ENCODE measurements at regions not wholly inside any gene's neighbourhood (a gene's known extent, or its start where the extent isn't known, plus 50 kb on each side); places are given as distances from the start of the nearest gene placed in this dataset.

GRCh38 chr5:89336111-89336510 lies 453.1 kb upstream of the MEF2C start:
- peaks cover 0 to 5% (median 0%) of the 10 kb centered on the region in 5 donors for H3K4me1 ChIP-seq (ENCODE audit: control insufficient read depth in 5 of 5, insufficient read depth in 5 of 5, low read length in 5 of 5)
- 97 to 98% methylated on average over 2 of the region's 2 CpGs for WGBS, 2 donors
- no peaks in the 10 kb centered on the region for H3K9me3 ChIP-seq (ENCODE audit: control insufficient read depth in 4 of 4, insufficient read depth in 3 of 4, low read length in 3 of 4)
- no peaks in the 10 kb centered on the region for H3K36me3 ChIP-seq (ENCODE audit: control insufficient read depth in 4 of 4, insufficient read depth in 4 of 4, low read length in 4 of 4)
- H3K27ac ChIP-seq (ENCODE audit: low read depth in 1 of 2, low read length in 1 of 2): no peak overlapping the region
- no peak overlapping the region for H3K9ac ChIP-seq (ENCODE audit: insufficient read depth in 1 of 2, low read length in 2 of 2)
- TF ChIP-seq, protein P1, sequence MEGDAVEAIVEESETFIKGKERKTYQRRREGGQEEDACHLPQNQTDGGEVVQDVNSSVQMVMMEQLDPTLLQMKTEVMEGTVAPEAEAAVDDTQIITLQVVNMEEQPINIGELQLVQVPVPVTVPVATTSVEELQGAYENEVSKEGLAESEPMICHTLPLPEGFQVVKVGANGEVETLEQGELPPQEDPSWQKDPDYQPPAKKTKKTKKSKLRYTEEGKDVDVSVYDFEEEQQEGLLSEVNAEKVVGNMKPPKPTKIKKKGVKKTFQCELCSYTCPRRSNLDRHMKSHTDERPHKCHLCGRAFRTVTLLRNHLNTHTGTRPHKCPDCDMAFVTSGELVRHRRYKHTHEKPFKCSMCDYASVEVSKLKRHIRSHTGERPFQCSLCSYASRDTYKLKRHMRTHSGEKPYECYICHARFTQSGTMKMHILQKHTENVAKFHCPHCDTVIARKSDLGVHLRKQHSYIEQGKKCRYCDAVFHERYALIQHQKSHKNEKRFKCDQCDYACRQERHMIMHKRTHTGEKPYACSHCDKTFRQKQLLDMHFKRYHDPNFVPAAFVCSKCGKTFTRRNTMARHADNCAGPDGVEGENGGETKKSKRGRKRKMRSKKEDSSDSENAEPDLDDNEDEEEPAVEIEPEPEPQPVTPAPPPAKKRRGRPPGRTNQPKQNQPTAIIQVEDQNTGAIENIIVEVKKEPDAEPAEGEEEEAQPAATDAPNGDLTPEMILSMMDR (IDR thresholded peaks at IDR 0.05; ENCODE audit: control extremely low read depth, extremely low read depth): no peak
- no peaks in the 10 kb centered on the region for H3K27me3 ChIP-seq (ENCODE audit: control insufficient read depth in 3 of 3, insufficient read depth in 3 of 3, low read length in 2 of 3)
- no peak for DNase-seq
- no peak overlapping the region for H3K4me3 ChIP-seq
- no peak for ATAC-seq (ENCODE audit: insufficient read depth, low FRiP score)

DNA sequence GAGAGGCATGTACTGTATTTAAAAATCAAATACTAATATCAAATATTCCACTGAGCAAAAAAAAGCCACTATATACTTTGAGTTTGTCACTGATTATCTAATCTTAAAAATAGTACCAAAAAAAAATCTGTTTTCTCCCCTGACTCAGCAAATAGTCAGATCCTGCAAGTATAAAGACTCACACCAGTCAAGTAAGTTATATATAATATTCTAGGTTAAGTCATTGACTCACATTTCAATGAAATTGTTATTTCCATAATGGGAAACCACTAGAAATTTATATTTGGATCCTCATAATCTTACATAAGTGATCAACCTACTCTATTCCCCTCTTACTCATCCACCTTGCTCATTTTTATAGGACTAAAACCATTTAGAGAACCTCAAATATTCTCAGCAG lies 447.2 kb upstream of the MEF2C start:
- H3K27ac ChIP-seq (ENCODE audit: low read depth in 1 of 2, low read length in 1 of 2): no peak overlapping the region
- H3K4me1 ChIP-seq (ENCODE audit: control insufficient read depth in 5 of 5, insufficient read depth in 5 of 5, low read length in 5 of 5): peaks cover 0 to 4% (median 0%) of the 10 kb centered on the region in 5 donors
- ATAC-seq (ENCODE audit: insufficient read depth, low FRiP score) (no peak), DNase-seq (no peak)
- TF ChIP-seq, protein P1 (IDR thresholded peaks at IDR 0.05; ENCODE audit: control extremely low read depth, extremely low read depth): no peak
- no peak overlapping the region for H3K4me3 ChIP-seq
- H3K9ac ChIP-seq (ENCODE audit: insufficient read depth in 1 of 2, low read length in 2 of 2): no peak overlapping the region
- H3K27me3 ChIP-seq (ENCODE audit: control insufficient read depth in 3 of 3, insufficient read depth in 3 of 3, low read length in 2 of 3): no peaks in the 10 kb centered on the region
- H3K36me3 ChIP-seq (ENCODE audit: control insufficient read depth in 4 of 4, insufficient read depth in 4 of 4, low read length in 4 of 4): no peaks in the 10 kb centered on the region
- H3K9me3 ChIP-seq (ENCODE audit: control insufficient read depth in 4 of 4, insufficient read depth in 3 of 4, low read length in 3 of 4): no peaks in the 10 kb centered on the region

DNA sequence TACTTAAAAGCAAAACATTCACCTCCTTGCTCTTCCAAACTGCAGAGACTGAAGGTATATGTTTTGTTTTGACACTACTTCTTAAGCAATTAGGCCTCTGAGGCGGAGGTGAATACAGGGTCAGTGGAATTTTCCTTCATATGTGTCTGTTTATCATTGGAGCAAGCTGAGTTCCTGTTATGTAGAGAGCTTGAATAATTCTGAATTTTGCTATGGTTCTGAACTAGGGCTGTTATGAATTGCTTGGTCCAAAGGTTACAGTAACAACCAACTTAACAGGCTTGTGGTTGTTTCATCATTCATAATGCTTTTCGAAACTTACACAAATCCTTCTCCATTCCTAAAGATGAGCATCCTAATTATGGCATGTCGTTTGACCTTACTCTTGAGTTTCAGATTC lies 444.6 kb upstream of the MEF2C start:
- ATAC-seq (ENCODE audit: insufficient read depth, low FRiP score): no peak
- H3K27ac ChIP-seq (ENCODE audit: low read depth in 1 of 2, low read length in 1 of 2): no peak overlapping the region
- TF ChIP-seq, protein P1 (IDR thresholded peaks at IDR 0.05; ENCODE audit: control extremely low read depth, extremely low read depth): no peak
- DNase-seq: no peak
- no peaks in the 10 kb centered on the region for H3K9me3 ChIP-seq (ENCODE audit: control insufficient read depth in 4 of 4, insufficient read depth in 3 of 4, low read length in 3 of 4)
- H3K4me1 ChIP-seq (ENCODE audit: control insufficient read depth in 5 of 5, insufficient read depth in 5 of 5, low read length in 5 of 5): peaks cover 0 to 4% (median 0%) of the 10 kb centered on the region in 5 donors
- H3K36me3 ChIP-seq (ENCODE audit: control insufficient read depth in 4 of 4, insufficient read depth in 4 of 4, low read length in 4 of 4): no peaks in the 10 kb centered on the region
- H3K27me3 ChIP-seq (ENCODE audit: control insufficient read depth in 3 of 3, insufficient read depth in 3 of 3, low read length in 2 of 3): no peaks in the 10 kb centered on the region
- H3K4me3 ChIP-seq: no peak overlapping the region
- no peak overlapping the region for H3K9ac ChIP-seq (ENCODE audit: insufficient read depth in 1 of 2, low read length in 2 of 2)
- WGBS, 2 donors: 62 to 65% methylated on average over 3 of the region's 3 CpGs

DNA sequence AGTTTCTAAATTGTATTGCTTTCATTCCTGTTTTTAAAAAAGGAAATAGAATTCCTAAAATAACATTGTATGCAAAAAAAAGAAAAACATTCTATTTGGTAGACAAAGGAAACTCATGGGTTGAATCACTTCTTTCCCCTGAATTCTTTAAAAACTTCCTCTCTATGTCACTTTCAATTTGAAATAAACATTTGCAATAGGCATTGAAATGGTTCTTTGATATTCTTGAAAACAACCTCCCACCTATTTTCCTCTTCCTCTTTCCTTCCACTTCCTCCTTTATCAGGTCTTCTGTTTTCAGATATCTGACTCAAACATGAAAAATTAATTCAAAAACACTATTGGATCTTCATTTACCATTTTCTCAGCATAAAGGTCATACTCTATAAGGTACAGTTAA lies 442.0 kb upstream of the MEF2C start:
- H3K27me3 ChIP-seq (ENCODE audit: control insufficient read depth in 3 of 3, insufficient read depth in 3 of 3, low read length in 2 of 3): no peaks in the 10 kb centered on the region
- ATAC-seq (ENCODE audit: insufficient read depth, low FRiP score): no peak
- H3K36me3 ChIP-seq (ENCODE audit: control insufficient read depth in 4 of 4, insufficient read depth in 4 of 4, low read length in 4 of 4): no peaks in the 10 kb centered on the region
- H3K4me3 ChIP-seq: no peak overlapping the region
- peaks cover 0 to 4% (median 0%) of the 10 kb centered on the region in 5 donors for H3K4me1 ChIP-seq (ENCODE audit: control insufficient read depth in 5 of 5, insufficient read depth in 5 of 5, low read length in 5 of 5)
- no peaks in the 10 kb centered on the region for H3K9me3 ChIP-seq (ENCODE audit: control insufficient read depth in 4 of 4, insufficient read depth in 3 of 4, low read length in 3 of 4)
- no peak overlapping the region for H3K9ac ChIP-seq (ENCODE audit: insufficient read depth in 1 of 2, low read length in 2 of 2)
- no peak for DNase-seq
- no peak overlapping the region for H3K27ac ChIP-seq (ENCODE audit: low read depth in 1 of 2, low read length in 1 of 2)
- TF ChIP-seq, protein P1 (IDR thresholded peaks at IDR 0.05; ENCODE audit: control extremely low read depth, extremely low read depth): no peak

Data from lung (tissue), 11 donors.